ENCODE measurements at regions not wholly inside any gene's neighbourhood (a gene's known extent, or its start where the extent isn't known, plus 50 kb on each side); places are given as distances from the start of the nearest gene placed in this dataset.

DNA sequence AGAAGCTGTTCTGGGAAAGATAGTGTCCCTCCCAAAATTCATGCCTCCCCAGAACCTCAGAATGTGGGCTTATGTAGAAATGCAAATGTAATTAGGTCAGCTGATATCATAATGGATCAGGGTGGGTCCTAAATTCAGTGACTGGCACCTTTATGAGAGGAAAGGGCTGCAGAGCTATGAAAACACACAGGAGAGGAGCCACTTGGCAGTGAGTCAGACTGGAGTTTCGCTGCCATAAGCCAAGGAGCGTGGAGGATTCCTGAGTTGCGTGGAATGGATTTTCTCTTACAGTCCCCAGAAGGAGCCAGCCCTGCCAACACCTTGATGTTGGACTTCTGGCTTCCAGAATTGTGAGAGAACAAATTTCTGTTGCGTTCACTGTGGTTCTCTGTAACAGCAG is 249.8 kb upstream of the PMEPA1 start:
- no peak for DNase-seq
- no peak overlapping the region for H3K27ac ChIP-seq
- H3K36me3 ChIP-seq (replicated peaks in 1 of 2), result no peaks in the 10 kb centered on the region
- H3K4me1 ChIP-seq (replicated peaks in 1 of 2), result no peaks in the 10 kb centered on the region
- WGBS, 4 donors, result 85 to 88% (median 86%) methylated on average over 4 of the region's 4 CpGs
- no peak overlapping the region for H3K4me3 ChIP-seq
- TF ChIP-seq POLR2A (IDR thresholded peaks at IDR 0.05), result no peak
- TF ChIP-seq, protein P1, sequence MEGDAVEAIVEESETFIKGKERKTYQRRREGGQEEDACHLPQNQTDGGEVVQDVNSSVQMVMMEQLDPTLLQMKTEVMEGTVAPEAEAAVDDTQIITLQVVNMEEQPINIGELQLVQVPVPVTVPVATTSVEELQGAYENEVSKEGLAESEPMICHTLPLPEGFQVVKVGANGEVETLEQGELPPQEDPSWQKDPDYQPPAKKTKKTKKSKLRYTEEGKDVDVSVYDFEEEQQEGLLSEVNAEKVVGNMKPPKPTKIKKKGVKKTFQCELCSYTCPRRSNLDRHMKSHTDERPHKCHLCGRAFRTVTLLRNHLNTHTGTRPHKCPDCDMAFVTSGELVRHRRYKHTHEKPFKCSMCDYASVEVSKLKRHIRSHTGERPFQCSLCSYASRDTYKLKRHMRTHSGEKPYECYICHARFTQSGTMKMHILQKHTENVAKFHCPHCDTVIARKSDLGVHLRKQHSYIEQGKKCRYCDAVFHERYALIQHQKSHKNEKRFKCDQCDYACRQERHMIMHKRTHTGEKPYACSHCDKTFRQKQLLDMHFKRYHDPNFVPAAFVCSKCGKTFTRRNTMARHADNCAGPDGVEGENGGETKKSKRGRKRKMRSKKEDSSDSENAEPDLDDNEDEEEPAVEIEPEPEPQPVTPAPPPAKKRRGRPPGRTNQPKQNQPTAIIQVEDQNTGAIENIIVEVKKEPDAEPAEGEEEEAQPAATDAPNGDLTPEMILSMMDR (IDR thresholded peaks at IDR 0.05), result no peak
- H3K27me3 ChIP-seq, result no peaks in the 10 kb centered on the region
- H3K9me3 ChIP-seq (replicated peaks in 1 of 3), result no peaks in the 10 kb centered on the region
- intact Hi-C loops (cut with DNase I), result no loop called here

DNA sequence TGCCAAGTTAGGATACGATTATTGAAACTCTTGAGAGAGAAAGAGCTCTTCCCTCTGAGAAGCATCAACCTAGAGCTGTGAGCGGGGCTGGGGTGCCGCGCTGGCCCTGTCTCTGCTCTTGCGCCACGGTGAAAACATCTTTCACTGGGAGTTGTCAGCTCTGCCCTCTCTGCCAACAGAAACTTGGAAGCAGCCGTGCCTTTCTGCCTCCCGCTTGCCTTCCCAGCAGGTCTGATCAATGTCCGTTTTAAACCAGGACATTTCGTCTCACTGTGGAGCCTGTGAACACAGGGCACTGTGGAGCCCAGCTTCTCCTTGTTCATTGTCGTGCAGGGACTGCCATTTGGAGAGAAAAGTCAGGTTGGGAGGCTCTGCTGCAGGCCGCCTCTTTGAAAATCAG is 249.2 kb upstream of the PMEPA1 start:
- Histone ChIP-seq H3K4me3 (no peak overlapping the region), H3K27ac (no peak overlapping the region), H3K9me3 (replicated peaks in 1 of 3) (no peaks in the 10 kb centered on the region), H3K27me3 (no peaks in the 10 kb centered on the region), H3K4me1 (replicated peaks in 1 of 2) (no peaks in the 10 kb centered on the region), H3K36me3 (replicated peaks in 1 of 2) (no peaks in the 10 kb centered on the region)
- 59 to 77% (median 76%) methylated on average over 5 to 12 of the region's 12 CpGs for WGBS, 4 donors
- no peak for TF ChIP-seq POLR2A (IDR thresholded peaks at IDR 0.05)
- TF ChIP-seq, protein P1 (IDR thresholded peaks at IDR 0.05), result no peak
- intact Hi-C loops (cut with DNase I), result no loop called here
- no peak for DNase-seq

DNA sequence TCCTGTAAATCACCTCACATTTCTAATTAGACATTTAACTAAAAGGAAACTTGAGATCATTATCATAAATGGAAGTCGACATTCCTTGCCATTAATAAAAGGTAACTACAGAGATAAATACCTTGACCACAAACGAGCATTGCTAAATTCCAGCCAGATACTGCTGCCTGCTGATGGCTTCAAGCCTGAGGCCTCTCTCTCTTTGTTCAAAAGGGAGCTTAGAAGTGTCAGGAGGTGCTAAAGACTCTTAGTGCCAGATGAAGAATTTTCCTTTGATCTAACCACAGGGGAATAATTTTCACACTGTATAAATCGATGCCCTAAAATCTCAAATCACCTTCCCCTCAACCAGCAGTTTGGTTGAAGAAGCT is 248.2 kb upstream of the PMEPA1 start:
- H3K4me1 ChIP-seq (replicated peaks in 1 of 2), result no peaks in the 10 kb centered on the region
- H3K27me3 ChIP-seq, result no peaks in the 10 kb centered on the region
- TF ChIP-seq, protein P1 (IDR thresholded peaks at IDR 0.05), result no peak
- no peak for TF ChIP-seq POLR2A (IDR thresholded peaks at IDR 0.05)
- WGBS, 4 donors, result 48 to 67% (median 59%) methylated on average over 3 of the region's 3 CpGs
- no peak overlapping the region for H3K27ac ChIP-seq
- no peak overlapping the region for H3K4me3 ChIP-seq
- H3K36me3 ChIP-seq (replicated peaks in 1 of 2), result no peaks in the 10 kb centered on the region
- no peaks in the 10 kb centered on the region for H3K9me3 ChIP-seq (replicated peaks in 1 of 3)
- intact Hi-C loops (cut with DNase I), result no loop called here
- DNase-seq, result no peak

DNA sequence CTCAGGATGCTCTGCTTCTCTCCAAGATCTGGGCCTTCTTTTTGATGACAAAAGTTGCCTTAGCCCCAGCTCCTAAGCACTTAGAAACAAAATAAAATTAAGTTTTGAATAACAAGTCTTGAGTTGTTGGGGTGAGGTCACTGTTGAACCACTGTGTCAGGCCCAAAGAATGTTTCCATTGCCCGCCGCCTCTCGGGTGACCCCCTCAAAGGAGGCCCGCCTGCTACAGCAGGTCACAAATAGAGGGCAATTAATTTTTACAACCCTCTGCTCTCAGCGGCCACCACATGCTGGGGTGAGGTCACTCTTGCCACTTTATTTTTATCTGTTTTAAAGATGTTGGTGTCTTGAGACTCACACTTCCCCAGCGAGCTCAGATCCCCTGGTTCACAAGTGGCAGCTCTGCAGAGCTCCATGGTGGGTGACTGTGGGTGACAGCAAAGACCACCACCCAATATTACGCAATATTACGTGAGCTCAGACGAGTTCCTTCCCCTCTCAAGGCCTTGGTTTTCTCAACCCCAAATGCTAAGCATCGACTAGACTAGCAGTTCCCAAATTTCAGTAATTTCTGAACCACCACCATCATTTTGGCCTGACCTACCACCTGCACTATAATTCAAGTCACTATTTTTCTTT is 247.7 kb upstream of the PMEPA1 start:
- Histone ChIP-seq H3K36me3 (replicated peaks in 1 of 2) (no peaks in the 10 kb centered on the region), H3K27ac (no peak overlapping the region), H3K4me3 (no peak overlapping the region), H3K4me1 (replicated peaks in 1 of 2) (no peaks in the 10 kb centered on the region), H3K27me3 (no peaks in the 10 kb centered on the region), H3K9me3 (replicated peaks in 1 of 3) (no peaks in the 10 kb centered on the region)
- TF ChIP-seq, protein P1 (IDR thresholded peaks at IDR 0.05), result no peak
- no peak for TF ChIP-seq POLR2A (IDR thresholded peaks at IDR 0.05)
- intact Hi-C loops (cut with DNase I), result no loop called here
- DNase-seq, result no peak
- 65 to 76% (median 70%) methylated on average over 10 of the region's 10 CpGs for WGBS, 4 donors
